IgD-negative memory B cell (primary cell): ENCODE measurements at regions not wholly inside any gene's neighbourhood (a gene's known extent, or its start where the extent isn't known, plus 50 kb on each side); places are given as distances from the start of the nearest gene placed in this dataset.

Experiments
- H3K27ac Mint-ChIP-seq, 3 donors: one replicate each; pipeline ENCODE4 v1.8.0; 2020 to 2022; ENCODE audit warnings: mild to moderate bottlenecking in 3 of 3, mixed read lengths in 3 of 3, moderate library complexity in 1 of 3
- H3K27me3 Mint-ChIP-seq: one replicate; pipeline ENCODE4 v1.8.0; 2021; ENCODE audit warnings: mixed read lengths
- H3K36me3 Mint-ChIP-seq: one replicate; pipeline ENCODE4 v1.8.0; 2020; ENCODE audit warnings: mild to moderate bottlenecking, mixed read lengths
- H3K4me1 Mint-ChIP-seq, 3 donors: one replicate each; pipeline ENCODE4 v1.8.0; 2020 to 2022; ENCODE audit warnings: mixed read lengths in 3 of 3, mild to moderate bottlenecking in 1 of 3
- H3K4me3 Mint-ChIP-seq, 4 donors: one replicate each; pipeline ENCODE4 v1.8.0; 2020 to 2022; ENCODE audit warnings: mild to moderate bottlenecking in 4 of 4, mixed read lengths in 4 of 4, moderate library complexity in 3 of 4
- H3K9me3 Mint-ChIP-seq, 3 donors: one replicate each; pipeline ENCODE4 v1.8.0; 2020 to 2021; ENCODE audit warnings: mixed read lengths in 3 of 3, mild to moderate bottlenecking in 1 of 3

DNA sequence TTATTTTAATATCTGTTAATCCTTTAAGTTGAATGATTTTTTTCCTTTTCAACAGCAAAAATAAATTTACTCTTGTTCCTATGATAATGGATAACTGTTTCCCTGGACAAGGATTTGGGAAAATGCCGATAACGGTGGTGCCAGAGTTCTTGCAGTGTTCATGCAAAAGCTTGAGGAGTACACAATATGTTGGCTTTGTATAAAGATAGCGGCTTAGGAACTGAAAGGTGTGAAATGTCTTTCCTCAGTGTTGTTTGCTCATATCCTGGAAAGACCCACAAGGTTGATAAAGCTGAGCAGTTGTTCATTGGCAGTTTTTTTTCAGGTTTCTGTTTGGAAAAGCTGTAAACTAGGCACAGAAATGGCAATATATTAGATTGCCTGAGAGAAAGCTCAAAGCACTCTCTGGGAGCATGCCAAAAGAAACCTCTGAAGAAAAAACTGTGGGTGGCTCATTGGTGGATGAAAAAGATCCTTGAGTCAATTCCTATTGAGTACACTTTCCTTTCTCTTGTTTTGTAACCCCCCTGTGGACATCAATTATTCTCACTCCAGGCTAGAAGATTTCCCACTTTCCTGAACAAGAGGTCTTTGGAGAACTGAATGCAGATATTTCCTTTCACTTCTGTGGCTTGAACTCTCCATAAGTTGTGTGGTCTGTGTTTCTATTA is 117.2 kb upstream of the RGMB start:
- Mint-ChIP-seq H3K4me1 (peaks cover 0 to 2% (median 0%) of the 10 kb centered on the region in 3 donors), H3K9me3 (peaks cover 0 to 7% (median 0%) of the 10 kb centered on the region in 3 donors), H3K27me3 (peaks cover 2% of the 10 kb centered on the region), H3K36me3 (no peaks in the 10 kb centered on the region), H3K27ac (no peak overlapping the region), H3K4me3 (no peak overlapping the region)

DNA sequence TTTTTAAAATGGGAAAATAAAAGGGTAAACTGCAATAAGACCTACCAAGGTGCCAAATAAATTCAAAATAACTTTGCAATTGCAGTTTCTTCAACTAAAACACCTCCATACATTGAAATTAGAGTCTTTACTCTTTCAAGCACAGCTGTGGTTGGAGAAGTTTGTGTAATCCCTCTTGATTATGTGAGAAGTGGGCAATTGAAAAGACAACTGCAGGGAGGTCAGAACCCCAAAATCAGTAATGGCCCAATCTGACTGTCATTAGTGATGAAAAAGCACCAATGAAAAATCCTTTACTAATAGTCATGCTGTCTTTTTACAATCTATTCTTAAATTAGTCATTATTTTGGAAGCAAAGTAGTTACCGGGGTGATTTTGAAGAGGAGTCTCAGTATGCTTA is 116.7 kb upstream of the RGMB start:
- no peak overlapping the region for H3K4me3 Mint-ChIP-seq
- H3K4me1 Mint-ChIP-seq = no peaks in the 10 kb centered on the region
- no peaks in the 10 kb centered on the region for H3K36me3 Mint-ChIP-seq
- H3K27ac Mint-ChIP-seq = no peak overlapping the region
- H3K9me3 Mint-ChIP-seq = peaks cover 0 to 7% (median 0%) of the 10 kb centered on the region in 3 donors
- peaks cover 2% of the 10 kb centered on the region for H3K27me3 Mint-ChIP-seq

DNA sequence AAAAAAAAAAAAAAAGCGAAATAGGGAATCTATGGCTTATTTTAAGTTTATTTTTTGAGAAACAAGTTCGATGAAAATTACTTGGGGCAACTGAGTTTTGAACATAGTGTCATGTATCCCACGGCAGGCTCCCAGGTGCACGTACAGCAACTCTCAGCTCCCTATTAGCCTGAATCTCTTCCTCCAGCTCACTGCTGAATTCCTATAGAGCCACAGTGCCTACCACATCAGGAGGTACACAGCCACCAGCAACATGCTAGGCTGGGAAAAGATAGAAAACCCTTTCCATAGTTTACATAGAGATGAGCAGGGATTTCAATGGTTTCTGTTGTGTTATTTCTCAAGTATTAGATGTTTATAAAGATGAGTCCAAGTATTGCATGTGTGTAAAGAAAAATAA is 115.9 kb upstream of the RGMB start:
- no peaks in the 10 kb centered on the region for H3K4me1 Mint-ChIP-seq
- peaks cover 0 to 7% (median 0%) of the 10 kb centered on the region in 3 donors for H3K9me3 Mint-ChIP-seq
- no peaks in the 10 kb centered on the region for H3K36me3 Mint-ChIP-seq
- no peak overlapping the region for H3K4me3 Mint-ChIP-seq
- H3K27ac Mint-ChIP-seq = no peak overlapping the region
- peaks cover 2% of the 10 kb centered on the region for H3K27me3 Mint-ChIP-seq

DNA sequence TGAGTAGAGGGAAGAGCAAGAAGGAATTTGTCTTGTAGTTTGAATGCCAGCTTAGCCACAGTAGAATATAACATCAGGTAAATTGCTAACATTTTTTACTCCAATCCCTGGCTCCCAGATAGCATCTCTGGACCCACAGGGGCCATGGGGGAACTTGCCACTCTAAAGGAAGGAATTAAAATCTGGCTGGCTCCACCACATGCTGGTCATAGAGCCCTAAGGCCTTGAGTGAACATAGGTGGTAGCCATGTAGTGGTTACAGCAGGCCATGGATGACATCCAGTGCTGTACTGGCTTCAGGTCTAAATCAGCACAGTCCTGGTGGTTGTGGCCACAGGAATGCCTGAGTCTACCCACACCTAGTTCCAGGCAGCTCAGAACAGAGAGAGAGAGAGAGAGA is 109.9 kb upstream of the RGMB start:
- Mint-ChIP-seq H3K4me3 (no peak overlapping the region), H3K36me3 (no peaks in the 10 kb centered on the region), H3K27ac (no peak overlapping the region), H3K4me1 (peaks cover 0 to 2% (median 0%) of the 10 kb centered on the region in 3 donors), H3K27me3 (peaks cover 2% of the 10 kb centered on the region), H3K9me3 (peaks cover 0 to 6% (median 0%) of the 10 kb centered on the region in 3 donors)

DNA sequence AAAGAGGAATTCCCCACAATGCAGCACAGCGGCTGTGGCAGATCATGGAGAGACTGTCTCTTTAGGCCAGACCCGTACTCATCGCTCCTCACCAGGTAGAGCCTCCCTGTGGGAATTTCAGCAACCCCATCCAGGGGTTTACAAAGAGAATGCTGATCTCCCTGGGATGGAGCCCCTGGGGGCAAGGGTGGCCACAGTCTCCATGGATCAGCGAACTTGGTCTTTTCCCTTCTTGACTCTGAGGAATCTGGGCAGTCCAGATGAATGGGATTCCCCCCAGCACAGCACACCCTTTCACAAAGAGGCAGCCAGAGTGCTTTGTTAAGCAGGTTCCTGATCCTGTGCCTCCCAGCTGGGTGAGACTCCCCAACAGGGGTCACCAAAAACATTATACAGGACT is 108.7 kb upstream of the RGMB start:
- Mint-ChIP-seq H3K27me3 (peaks cover 2% of the 10 kb centered on the region), H3K27ac (no peak overlapping the region), H3K9me3 (peaks cover 0 to 6% (median 0%) of the 10 kb centered on the region in 3 donors), H3K36me3 (no peaks in the 10 kb centered on the region), H3K4me3 (no peak overlapping the region), H3K4me1 (peaks cover 0 to 2% (median 0%) of the 10 kb centered on the region in 3 donors)

DNA sequence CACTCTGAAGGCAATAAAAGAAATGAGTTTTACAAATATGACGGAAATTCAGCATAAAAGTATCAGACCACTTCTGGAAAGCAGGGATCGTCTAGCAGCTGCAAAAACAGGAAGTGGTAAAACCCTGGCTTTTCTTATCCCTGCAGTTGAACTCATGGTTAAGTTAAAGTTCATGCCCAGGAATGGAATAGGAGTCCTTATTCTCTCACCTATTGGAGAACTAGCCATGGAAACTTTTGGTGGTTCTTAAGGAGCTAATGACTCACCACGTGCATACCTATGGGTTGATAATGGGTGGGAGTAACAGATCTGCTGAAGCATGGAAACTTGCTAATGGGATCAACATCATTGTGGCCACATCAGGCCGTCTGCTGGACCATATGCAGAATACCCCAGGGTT is 93.5 kb upstream of the RGMB start:
- Mint-ChIP-seq H3K36me3 (no peaks in the 10 kb centered on the region), H3K4me1 (no peaks in the 10 kb centered on the region), H3K27ac (no peak overlapping the region), H3K27me3 (peaks cover 3% of the 10 kb centered on the region), H3K4me3 (no peak overlapping the region), H3K9me3 (peaks cover 3 to 8% (median 5%) of the 10 kb centered on the region in 3 donors)

DNA sequence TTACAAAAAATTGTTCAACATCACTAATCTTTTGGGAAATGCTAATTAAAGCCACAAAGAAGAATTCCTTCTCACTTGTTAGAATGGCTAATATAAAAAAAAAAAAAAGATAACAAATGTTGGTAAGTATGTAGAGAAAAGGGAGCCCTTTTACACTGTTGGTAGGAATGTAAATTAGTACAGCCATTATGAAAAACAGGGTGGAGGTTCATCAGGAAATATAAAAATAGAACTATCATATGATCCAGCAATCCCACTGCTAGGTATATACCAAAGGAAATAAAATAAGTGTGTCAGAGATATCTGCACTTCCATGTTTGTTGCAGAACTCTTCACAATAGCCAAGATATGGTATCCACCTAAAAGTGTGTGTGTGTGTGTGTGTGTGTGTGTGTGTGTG is 83.5 kb upstream of the RGMB start:
- Mint-ChIP-seq H3K4me1 (peaks cover 0 to 2% (median 0%) of the 10 kb centered on the region in 3 donors), H3K9me3 (peaks cover 12 to 24% (median 19%) of the 10 kb centered on the region in 3 donors), H3K36me3 (no peaks in the 10 kb centered on the region), H3K27ac (no peak overlapping the region), H3K4me3 (no peak overlapping the region), H3K27me3 (no peaks in the 10 kb centered on the region)

DNA sequence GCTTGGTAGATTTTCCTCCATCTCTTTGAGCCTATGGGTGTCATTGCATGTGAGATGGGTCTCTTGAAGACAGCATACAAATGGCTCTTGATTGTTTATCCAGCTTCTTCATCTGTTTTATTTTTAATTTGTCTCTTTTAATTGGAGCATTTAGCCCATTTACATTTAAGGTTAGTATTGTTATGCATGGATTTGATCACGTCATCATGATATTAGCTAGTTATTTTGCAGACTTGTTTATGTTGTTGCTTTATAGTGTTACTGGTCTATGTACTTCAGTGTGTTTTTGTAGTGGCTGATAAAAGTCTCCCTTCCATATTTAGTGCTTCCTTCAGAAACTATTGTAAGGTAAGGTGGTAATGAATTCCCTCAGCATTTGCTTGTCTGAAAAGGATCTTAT is 78.6 kb upstream of the RGMB start:
- Mint-ChIP-seq H3K9me3 (peaks cover 4 to 11% (median 11%) of the 10 kb centered on the region in 3 donors), H3K4me3 (no peak overlapping the region)

DNA sequence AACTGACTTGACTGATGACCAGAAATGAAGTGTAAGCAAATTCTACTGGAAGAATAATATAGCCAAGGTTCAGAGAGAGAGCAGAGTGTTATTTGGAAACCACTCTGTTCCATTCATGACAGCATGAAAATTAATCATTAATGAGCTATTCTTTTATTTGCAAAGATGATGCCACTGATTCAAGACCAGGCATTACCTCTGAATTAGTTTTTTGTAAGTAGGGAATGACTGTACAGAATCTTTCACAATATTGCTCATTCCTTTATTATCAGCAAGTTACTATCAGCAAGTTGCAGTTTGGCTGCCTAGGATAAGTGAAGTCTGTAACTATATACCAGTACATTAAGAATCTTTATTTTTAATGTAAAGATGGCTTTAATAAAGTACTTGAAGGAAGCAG is 75.1 kb upstream of the RGMB start:
- Mint-ChIP-seq H3K9me3 (peaks cover 2 to 20% (median 12%) of the 10 kb centered on the region in 3 donors), H3K4me1 (no peaks in the 10 kb centered on the region), H3K27ac (no peak overlapping the region), H3K4me3 (no peak overlapping the region), H3K36me3 (no peaks in the 10 kb centered on the region), H3K27me3 (peaks cover 7% of the 10 kb centered on the region)

More for the DNA sequence above, 78.6 kb upstream of the RGMB start:
- Mint-ChIP-seq H3K27me3 (peaks cover 7% of the 10 kb centered on the region), H3K4me1 (peaks cover 0 to 2% (median 0%) of the 10 kb centered on the region in 3 donors), H3K36me3 (no peaks in the 10 kb centered on the region), H3K27ac (no peak overlapping the region)

DNA sequence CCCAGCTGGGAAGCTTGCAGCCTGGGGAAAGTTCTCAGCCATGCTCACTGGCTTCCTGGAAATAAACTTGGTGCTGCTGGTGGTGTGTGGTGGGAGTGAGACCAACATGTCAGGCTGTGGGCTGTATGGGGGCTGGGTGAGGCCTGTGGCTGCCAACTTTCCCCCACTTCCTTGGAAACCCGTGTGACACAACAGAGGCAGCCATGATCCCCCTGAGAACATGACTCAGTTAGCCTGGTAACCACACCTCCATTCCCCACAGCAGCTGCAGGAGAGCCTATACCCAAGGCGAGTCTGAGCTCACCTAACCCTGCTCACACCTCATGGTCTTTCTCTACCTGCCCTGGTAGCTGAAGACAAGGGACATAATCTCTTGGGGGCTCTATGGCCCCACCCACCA is 72.7 kb upstream of the RGMB start:
- peaks cover 2 to 29% (median 10%) of the 10 kb centered on the region in 3 donors for H3K9me3 Mint-ChIP-seq
- peaks cover 7% of the 10 kb centered on the region for H3K27me3 Mint-ChIP-seq

DNA sequence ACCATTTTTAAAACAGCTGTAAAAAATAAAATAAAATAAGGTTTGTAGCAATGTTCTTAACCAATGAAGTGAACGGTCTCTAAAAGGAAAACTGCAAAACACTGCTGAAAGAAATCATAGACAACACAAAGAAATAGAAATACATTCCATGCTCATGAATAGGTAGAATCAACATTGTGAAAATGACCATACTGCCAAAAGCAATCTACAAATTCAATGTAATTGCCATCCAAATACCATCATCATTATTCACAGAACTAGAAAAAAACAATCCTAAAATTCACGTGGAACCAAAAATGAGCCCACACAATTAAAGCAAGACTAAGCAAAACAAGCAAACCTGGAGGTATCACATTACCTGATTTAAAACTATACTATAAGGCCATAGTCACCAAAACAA is 67.6 kb upstream of the RGMB start:
- H3K36me3 Mint-ChIP-seq = no peaks in the 10 kb centered on the region
- H3K27me3 Mint-ChIP-seq = no peaks in the 10 kb centered on the region
- H3K4me1 Mint-ChIP-seq = no peaks in the 10 kb centered on the region
- peaks cover 2 to 36% (median 15%) of the 10 kb centered on the region in 3 donors for H3K9me3 Mint-ChIP-seq
- H3K27ac Mint-ChIP-seq = no peak overlapping the region
- peak overlapping the region in 1 of 4 donors; percentile 11 for H3K4me3 Mint-ChIP-seq

More for the DNA sequence above, 72.7 kb upstream of the RGMB start:
- Mint-ChIP-seq H3K27ac (no peak overlapping the region), H3K4me3 (no peak overlapping the region), H3K4me1 (no peaks in the 10 kb centered on the region), H3K36me3 (no peaks in the 10 kb centered on the region)

DNA sequence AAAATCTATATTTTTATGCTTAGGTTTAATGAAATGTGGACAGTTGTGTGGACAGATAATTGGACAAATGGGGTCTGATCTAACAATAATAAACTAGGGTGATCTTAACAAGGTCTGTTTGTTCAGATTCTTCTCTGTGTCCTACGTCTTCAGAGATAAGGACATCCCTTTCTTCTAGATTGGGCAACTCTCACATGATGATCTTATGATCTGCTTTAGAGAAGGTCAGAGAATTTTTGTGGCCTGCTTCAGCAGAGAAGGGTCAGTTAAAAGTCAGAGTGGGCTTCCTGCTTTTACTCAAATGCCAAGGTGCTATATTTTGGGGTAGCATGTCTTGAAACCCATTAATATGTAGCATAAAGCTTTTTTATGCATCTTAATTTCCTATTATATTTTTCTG is 63.8 kb upstream of the RGMB start:
- H3K9me3 Mint-ChIP-seq = peaks cover 0 to 7% (median 6%) of the 10 kb centered on the region in 3 donors
- peak overlapping the region in 1 of 3 donors; percentile 49 for H3K27ac Mint-ChIP-seq
- H3K27me3 Mint-ChIP-seq = no peaks in the 10 kb centered on the region
- no peaks in the 10 kb centered on the region for H3K36me3 Mint-ChIP-seq
- no peaks in the 10 kb centered on the region for H3K4me1 Mint-ChIP-seq
- no peak overlapping the region for H3K4me3 Mint-ChIP-seq

DNA sequence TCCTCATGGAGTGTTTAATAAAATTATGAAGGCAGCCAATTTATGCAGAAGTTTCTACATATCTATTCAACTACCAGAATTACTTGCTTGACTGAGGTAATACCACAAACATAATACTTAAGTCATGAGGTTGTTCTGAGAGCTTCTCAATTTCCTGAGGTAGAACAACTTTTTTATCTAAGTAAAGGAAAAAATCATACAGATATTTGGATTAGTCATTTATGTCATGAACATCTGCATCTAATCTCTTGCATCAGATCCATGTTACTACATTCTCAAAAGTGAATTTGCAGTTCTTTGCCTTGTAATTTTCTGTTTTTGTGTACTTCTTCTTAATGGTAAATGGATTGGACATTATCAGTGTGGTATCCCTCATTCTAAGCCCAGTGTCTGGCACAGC is 60.4 kb upstream of the RGMB start:
- Mint-ChIP-seq H3K27me3 (no peaks in the 10 kb centered on the region), H3K4me3 (no peak overlapping the region), H3K9me3 (no peaks in the 10 kb centered on the region), H3K4me1 (no peaks in the 10 kb centered on the region), H3K27ac (no peak overlapping the region), H3K36me3 (no peaks in the 10 kb centered on the region)

DNA sequence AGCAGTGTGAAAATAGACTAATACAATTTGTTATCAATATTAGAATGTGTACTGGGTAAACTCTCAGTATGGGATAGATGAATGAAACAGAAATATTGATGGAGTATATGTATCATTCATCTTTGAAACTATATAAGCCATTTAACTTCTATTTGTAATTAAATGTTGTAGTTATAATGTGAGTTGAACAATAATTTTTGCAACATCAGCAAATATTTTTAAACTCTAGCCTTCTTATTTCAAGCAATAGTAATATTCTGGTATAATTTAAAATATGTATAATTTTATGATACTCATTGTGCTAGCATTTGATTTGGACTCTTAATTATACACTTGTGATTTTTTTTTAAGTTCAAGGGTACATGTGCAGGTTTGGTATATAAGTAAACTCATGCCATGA is 59.6 kb upstream of the RGMB start:
- no peaks in the 10 kb centered on the region for H3K27me3 Mint-ChIP-seq
- H3K4me3 Mint-ChIP-seq = no peak overlapping the region
- peaks cover 0 to 3% (median 0%) of the 10 kb centered on the region in 3 donors for H3K9me3 Mint-ChIP-seq

DNA sequence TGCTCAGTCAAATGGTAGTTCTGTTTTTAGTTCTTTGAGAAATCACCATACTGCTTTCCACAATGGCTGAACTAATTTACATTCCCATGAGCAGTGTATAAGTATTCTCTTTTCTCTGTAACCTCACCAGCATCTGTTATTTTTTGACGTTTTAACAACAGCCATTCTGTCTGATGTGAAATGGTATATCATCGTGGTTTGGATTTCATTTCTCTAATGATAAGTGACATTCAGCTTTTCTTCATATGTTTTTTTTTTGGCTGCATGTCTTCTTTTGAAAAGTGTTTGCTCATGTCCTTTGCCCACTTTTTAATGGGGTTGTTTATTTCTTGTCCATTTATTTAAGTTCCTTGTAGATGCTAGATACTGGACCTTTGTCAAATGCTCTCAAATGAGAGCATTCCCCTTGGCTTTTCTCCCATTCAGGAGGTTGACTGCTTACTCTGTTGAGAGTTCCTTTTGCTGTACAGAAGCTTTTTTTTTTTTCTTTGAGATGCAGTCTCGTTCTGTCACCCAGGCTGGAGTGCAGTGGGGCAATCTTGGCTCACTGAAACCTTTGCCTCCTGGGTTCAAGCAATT is 58.7 kb upstream of the RGMB start:
- H3K36me3 Mint-ChIP-seq = peaks cover 3% of the 10 kb centered on the region
- H3K27ac Mint-ChIP-seq = no peak overlapping the region
- H3K27me3 Mint-ChIP-seq = peaks cover 3% of the 10 kb centered on the region
- peaks cover 0 to 6% (median 4%) of the 10 kb centered on the region in 3 donors for H3K9me3 Mint-ChIP-seq
- H3K4me3 Mint-ChIP-seq = no peak overlapping the region
- no peaks in the 10 kb centered on the region for H3K4me1 Mint-ChIP-seq

More for the DNA sequence above, 59.6 kb upstream of the RGMB start:
- H3K4me1 Mint-ChIP-seq = no peaks in the 10 kb centered on the region
- no peaks in the 10 kb centered on the region for H3K36me3 Mint-ChIP-seq
- no peak overlapping the region for H3K27ac Mint-ChIP-seq
